Lower leg skin (tissue), 3 donors: ENCODE measurements at regions not wholly inside any gene's neighbourhood (a gene's known extent, or its start where the extent isn't known, plus 50 kb on each side); places are given as distances from the start of the nearest gene placed in this dataset.

ENCODE experiments used
- CTCF ChIP-seq, 3 donors: fragments of 450-650 bp; IDR thresholded peaks; one replicate each; pipeline ENCODE4 v1.5.1; 2016; ENCODE audit warnings: antibody characterized with exemption in 3 of 3, mild to moderate bottlenecking in 3 of 3, moderate library complexity in 2 of 3
- POLR2A ChIP-seq, 2 donors: fragments of 450-650 bp; IDR thresholded peaks; one replicate each; pipeline ENCODE4 v1.6.1; 2016 to 2017; ENCODE audit warnings: antibody characterized with exemption in 2 of 2, mild to moderate bottlenecking in 1 of 2, moderate library complexity in 1 of 2

GRCh38 chr2:43001787-43002468, 209.5 kb upstream of the HAAO start:
- TF ChIP-seq CTCF (IDR thresholded peaks at IDR 0.05) (no peak), POLR2A (IDR thresholded peaks at IDR 0.05) (no peak)
